SU-DHL-6 (cell line): ENCODE measurements at regions not wholly inside any gene's neighbourhood (a gene's known extent, or its start where the extent isn't known, plus 50 kb on each side); places are given as distances from the start of the nearest gene placed in this dataset.

Source experiments
- H2AFZ ChIP-seq: fragments of 200-600 bp; sonication (generic); 2 replicates; pipeline ENCODE4 v1.6.1; 2014; ENCODE audit warnings: low read depth, mild to moderate bottlenecking, moderate library complexity, mixed read lengths, antibody characterized with exemption, low read length; ENCODE audit not compliant: severe bottlenecking
- H3F3A ChIP-seq: fragments of 200-600 bp; shearing (Covaris generic); 2 replicates; pipeline ENCODE4 v1.6.0; 2016; ENCODE audit warnings: antibody characterized with exemption, mild to moderate bottlenecking; ENCODE audit not compliant: insufficient read depth
- H3K27ac ChIP-seq: fragments of 200-600 bp; sonication (generic); 2 replicates; pipeline ENCODE4 v1.5.1; 2016; ENCODE audit warnings: low read depth, mild to moderate bottlenecking, low read length, moderate library complexity, mixed read lengths
- H3K27me3 ChIP-seq: fragments of 200-600 bp; sonication (generic), shearing (Covaris generic); 2 replicates; pipeline ENCODE4 v1.6.0; 2014; ENCODE audit warnings: mild to moderate bottlenecking, low read length
- H3K36me3 ChIP-seq: fragments of 200-600 bp; sonication (generic); 2 replicates; pipeline ENCODE4 v1.6.1; 2014; ENCODE audit warnings: mild to moderate bottlenecking, low read length, mixed read lengths
- H3K4me2 ChIP-seq: fragments of 300-600, 200-600 bp; shearing (Covaris generic), sonication (generic); 2 replicates; pipeline ENCODE4 v1.6.0; 2014; ENCODE audit warnings: low read length, low read depth, mild to moderate bottlenecking; ENCODE audit not compliant: poor library complexity, severe bottlenecking
- H3K4me3 ChIP-seq: fragments of 200-600 bp; sonication (generic); 2 replicates; pipeline ENCODE4 v1.5.1; 2014; ENCODE audit warnings: antibody characterized with exemption, low read length, mild to moderate bottlenecking, mixed read lengths; ENCODE audit not compliant: insufficient read depth, poor library complexity, severe bottlenecking
- H3K79me2 ChIP-seq: fragments of 200-600 bp; sonication (generic); 2 replicates; pipeline ENCODE4 v1.6.1; 2014; ENCODE audit warnings: mild to moderate bottlenecking, low read length, moderate library complexity; ENCODE audit not compliant: insufficient read depth
- H3K9ac ChIP-seq: fragments of 200-600 bp; sonication (generic); 2 replicates; pipeline ENCODE4 v1.7.0; 2014; ENCODE audit warnings: mild to moderate bottlenecking, low read length
- H3K9me2 ChIP-seq: fragments of 200-600 bp; sonication (generic); replicated peaks from 2 replicates; pipeline ENCODE4 v1.6.1; 2014; ENCODE audit warnings: low read length; ENCODE audit not compliant: insufficient read depth
- H3K9me3 ChIP-seq: fragments of 200-600 bp; sonication (generic); 2 replicates; pipeline ENCODE4 v1.6.1; 2014; ENCODE audit warnings: low read length, mixed read lengths; ENCODE audit not compliant: insufficient read depth
- H4K20me1 ChIP-seq: fragments of 200-600 bp; sonication (generic); 2 replicates; pipeline ENCODE4 v1.6.1; 2014; ENCODE audit warnings: low read depth, mild to moderate bottlenecking, antibody characterized with exemption, low read length, moderate library complexity, mixed read lengths
- CTCF ChIP-seq: fragments of 200-600 bp; sonication (generic); IDR thresholded peaks from one replicate; pipeline ENCODE4 v1.5.1; 2017; ENCODE audit warnings: antibody characterized with exemption, mild to moderate bottlenecking, low read length, moderate library complexity; ENCODE audit not compliant: insufficient read depth, poor library complexity, severe bottlenecking
- EZH2phosphoT487 ChIP-seq: fragments of 200-600 bp; sonication (generic), shearing (Covaris generic); conservative IDR thresholded peaks from 2 replicates; pipeline ENCODE4 v1.6.1; 2018; ENCODE audit warnings: mild to moderate bottlenecking, antibody characterized with exemption, low read length, moderate library complexity, mixed read lengths

- Histone ChIP-seq H3K9me3 (no peaks in the 10 kb centered on the region), H3K9ac (no peak overlapping the region), H3K9me2 (no peaks in the 10 kb centered on the region), H2AFZ (no peak overlapping the region), H3F3A (no peaks in the 10 kb centered on the region), H3K79me2 (no peaks in the 10 kb centered on the region), H3K4me2 (no peak overlapping the region), H3K27me3 (no peaks in the 10 kb centered on the region), H3K36me3 (no peaks in the 10 kb centered on the region), H3K27ac (no peak overlapping the region), H4K20me1 (no peaks in the 10 kb centered on the region), H3K4me3 (no peak overlapping the region)
- no peak for TF ChIP-seq EZH2phosphoT487
- TF ChIP-seq CTCF: no peak
These were observed 227.6 kb downstream of the MN1 start for GRCh38 chr22:27574002-27574366.

- no peaks in the 10 kb centered on the region for H3F3A ChIP-seq
- H3K27ac ChIP-seq: no peak overlapping the region
- no peak overlapping the region for H3K9ac ChIP-seq
- TF ChIP-seq EZH2phosphoT487: no peak
- no peaks in the 10 kb centered on the region for H3K9me3 ChIP-seq
- no peaks in the 10 kb centered on the region for H3K27me3 ChIP-seq
- no peak overlapping the region for H3K4me2 ChIP-seq
- H3K4me3 ChIP-seq: no peak overlapping the region
- no peak overlapping the region for H2AFZ ChIP-seq
- no peaks in the 10 kb centered on the region for H3K79me2 ChIP-seq
- no peaks in the 10 kb centered on the region for H3K36me3 ChIP-seq
- no peaks in the 10 kb centered on the region for H3K9me2 ChIP-seq
- no peaks in the 10 kb centered on the region for H4K20me1 ChIP-seq
These were observed 226.9 kb downstream of the MN1 start for GRCh38 chr22:27574651-27575050.

DNA sequence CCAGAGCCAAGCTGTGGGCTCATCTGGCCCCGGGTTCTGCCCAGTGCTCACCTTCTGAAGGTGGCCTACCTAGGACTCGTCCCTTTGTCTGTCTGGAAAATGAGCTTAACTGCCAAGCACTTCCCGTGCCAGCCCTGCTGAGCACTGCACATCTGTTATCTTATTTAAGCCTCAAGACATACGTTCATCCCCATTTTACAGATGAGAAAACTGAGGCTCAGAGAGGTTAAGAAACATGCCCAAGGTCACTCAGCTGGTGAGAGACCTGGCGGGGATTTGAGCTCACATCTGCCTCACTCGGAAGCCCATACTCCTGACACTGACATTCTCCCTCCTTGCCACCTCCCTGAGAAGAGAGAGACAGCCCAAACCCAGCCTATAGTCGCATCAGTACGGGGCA is 226.2 kb downstream of the MN1 start:
- TF ChIP-seq CTCF: no peak
- no peak for TF ChIP-seq EZH2phosphoT487

GRCh38 chr22:27576413-27576812 is 225.1 kb downstream of the MN1 start:
- Histone ChIP-seq H3K27me3 (no peaks in the 10 kb centered on the region), H3K36me3 (no peaks in the 10 kb centered on the region), H3K9me3 (no peaks in the 10 kb centered on the region), H3F3A (no peaks in the 10 kb centered on the region), H2AFZ (no peak overlapping the region), H3K9ac (no peak overlapping the region), H3K79me2 (no peaks in the 10 kb centered on the region), H4K20me1 (no peaks in the 10 kb centered on the region), H3K27ac (no peak overlapping the region), H3K4me3 (no peak overlapping the region), H3K9me2 (no peaks in the 10 kb centered on the region), H3K4me2 (no peak overlapping the region)
- TF ChIP-seq EZH2phosphoT487 (no peak), CTCF (no peak)

More for the DNA sequence above, 226.2 kb downstream of the MN1 start:
- H3K9me3 ChIP-seq: no peaks in the 10 kb centered on the region
- H3K4me3 ChIP-seq: no peak overlapping the region
- H3K36me3 ChIP-seq: no peaks in the 10 kb centered on the region
- H3F3A ChIP-seq: no peaks in the 10 kb centered on the region
- no peak overlapping the region for H3K9ac ChIP-seq
- no peaks in the 10 kb centered on the region for H3K9me2 ChIP-seq
- H3K79me2 ChIP-seq: no peaks in the 10 kb centered on the region
- no peaks in the 10 kb centered on the region for H3K27me3 ChIP-seq
- H2AFZ ChIP-seq: no peak overlapping the region
- no peak overlapping the region for H3K4me2 ChIP-seq
- H3K27ac ChIP-seq: no peak overlapping the region
- H4K20me1 ChIP-seq: no peaks in the 10 kb centered on the region
